ENCODE measurements at regions not wholly inside any gene's neighbourhood (a gene's known extent, or its start where the extent isn't known, plus 50 kb on each side); places are given as distances from the start of the nearest gene placed in this dataset.

DNA sequence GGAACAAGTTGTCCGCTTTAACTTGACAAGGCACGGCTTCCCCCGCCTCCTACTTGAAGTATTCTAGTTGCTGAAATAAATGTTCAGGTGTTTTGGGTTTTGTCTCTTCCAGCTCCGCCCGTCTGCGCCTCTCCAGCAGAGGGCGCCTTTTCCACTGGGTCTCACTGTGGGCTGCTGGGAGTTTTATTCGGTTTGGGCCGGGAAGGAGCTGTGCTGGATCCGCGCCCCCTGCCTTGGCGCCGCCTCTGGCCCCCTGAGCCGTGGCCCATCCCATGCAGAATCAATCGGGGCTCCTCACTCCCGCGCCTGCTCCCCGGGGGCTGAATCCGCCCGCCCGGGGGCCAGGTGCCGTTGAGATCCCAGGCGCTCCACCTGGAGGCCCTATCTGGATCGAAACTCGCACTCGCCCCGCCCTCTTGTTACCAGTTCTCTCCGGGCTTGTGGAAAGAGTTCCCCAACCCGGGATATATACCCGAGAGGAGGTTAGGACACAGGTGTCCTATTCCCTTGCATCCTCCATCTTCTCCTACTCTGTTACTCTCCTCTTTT, 51.0 kb upstream of the TCF21 start:
- TF ChIP-seq, protein P1, sequence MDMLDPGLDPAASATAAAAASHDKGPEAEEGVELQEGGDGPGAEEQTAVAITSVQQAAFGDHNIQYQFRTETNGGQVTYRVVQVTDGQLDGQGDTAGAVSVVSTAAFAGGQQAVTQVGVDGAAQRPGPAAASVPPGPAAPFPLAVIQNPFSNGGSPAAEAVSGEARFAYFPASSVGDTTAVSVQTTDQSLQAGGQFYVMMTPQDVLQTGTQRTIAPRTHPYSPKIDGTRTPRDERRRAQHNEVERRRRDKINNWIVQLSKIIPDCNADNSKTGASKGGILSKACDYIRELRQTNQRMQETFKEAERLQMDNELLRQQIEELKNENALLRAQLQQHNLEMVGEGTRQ (CRISPR knock-in tag; IDR thresholded peaks at IDR 0.05) = no peak
- TF ChIP-seq, protein P2, sequence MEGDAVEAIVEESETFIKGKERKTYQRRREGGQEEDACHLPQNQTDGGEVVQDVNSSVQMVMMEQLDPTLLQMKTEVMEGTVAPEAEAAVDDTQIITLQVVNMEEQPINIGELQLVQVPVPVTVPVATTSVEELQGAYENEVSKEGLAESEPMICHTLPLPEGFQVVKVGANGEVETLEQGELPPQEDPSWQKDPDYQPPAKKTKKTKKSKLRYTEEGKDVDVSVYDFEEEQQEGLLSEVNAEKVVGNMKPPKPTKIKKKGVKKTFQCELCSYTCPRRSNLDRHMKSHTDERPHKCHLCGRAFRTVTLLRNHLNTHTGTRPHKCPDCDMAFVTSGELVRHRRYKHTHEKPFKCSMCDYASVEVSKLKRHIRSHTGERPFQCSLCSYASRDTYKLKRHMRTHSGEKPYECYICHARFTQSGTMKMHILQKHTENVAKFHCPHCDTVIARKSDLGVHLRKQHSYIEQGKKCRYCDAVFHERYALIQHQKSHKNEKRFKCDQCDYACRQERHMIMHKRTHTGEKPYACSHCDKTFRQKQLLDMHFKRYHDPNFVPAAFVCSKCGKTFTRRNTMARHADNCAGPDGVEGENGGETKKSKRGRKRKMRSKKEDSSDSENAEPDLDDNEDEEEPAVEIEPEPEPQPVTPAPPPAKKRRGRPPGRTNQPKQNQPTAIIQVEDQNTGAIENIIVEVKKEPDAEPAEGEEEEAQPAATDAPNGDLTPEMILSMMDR (IDR thresholded peaks at IDR 0.05) = peak; percentile 90
- TF ChIP-seq, protein P3, sequence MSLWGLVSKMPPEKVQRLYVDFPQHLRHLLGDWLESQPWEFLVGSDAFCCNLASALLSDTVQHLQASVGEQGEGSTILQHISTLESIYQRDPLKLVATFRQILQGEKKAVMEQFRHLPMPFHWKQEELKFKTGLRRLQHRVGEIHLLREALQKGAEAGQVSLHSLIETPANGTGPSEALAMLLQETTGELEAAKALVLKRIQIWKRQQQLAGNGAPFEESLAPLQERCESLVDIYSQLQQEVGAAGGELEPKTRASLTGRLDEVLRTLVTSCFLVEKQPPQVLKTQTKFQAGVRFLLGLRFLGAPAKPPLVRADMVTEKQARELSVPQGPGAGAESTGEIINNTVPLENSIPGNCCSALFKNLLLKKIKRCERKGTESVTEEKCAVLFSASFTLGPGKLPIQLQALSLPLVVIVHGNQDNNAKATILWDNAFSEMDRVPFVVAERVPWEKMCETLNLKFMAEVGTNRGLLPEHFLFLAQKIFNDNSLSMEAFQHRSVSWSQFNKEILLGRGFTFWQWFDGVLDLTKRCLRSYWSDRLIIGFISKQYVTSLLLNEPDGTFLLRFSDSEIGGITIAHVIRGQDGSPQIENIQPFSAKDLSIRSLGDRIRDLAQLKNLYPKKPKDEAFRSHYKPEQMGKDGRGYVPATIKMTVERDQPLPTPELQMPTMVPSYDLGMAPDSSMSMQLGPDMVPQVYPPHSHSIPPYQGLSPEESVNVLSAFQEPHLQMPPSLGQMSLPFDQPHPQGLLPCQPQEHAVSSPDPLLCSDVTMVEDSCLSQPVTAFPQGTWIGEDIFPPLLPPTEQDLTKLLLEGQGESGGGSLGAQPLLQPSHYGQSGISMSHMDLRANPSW (CRISPR knock-in tag; conservative IDR thresholded peaks at IDR 0.05; ENCODE audit: low read depth) = no peak
- no peak for TF ChIP-seq ZBTB21 (CRISPR knock-in tag; IDR thresholded peaks at IDR 0.05; ENCODE audit: borderline replicate concordance)
- peak; percentile 98 for TF ChIP-seq ZNF423 (CRISPR knock-in tag; IDR thresholded peaks at IDR 0.05)
- TF ChIP-seq ATF1 (CRISPR knock-in tag; IDR thresholded peaks at IDR 0.05) = no peak
- TF ChIP-seq, protein P4, sequence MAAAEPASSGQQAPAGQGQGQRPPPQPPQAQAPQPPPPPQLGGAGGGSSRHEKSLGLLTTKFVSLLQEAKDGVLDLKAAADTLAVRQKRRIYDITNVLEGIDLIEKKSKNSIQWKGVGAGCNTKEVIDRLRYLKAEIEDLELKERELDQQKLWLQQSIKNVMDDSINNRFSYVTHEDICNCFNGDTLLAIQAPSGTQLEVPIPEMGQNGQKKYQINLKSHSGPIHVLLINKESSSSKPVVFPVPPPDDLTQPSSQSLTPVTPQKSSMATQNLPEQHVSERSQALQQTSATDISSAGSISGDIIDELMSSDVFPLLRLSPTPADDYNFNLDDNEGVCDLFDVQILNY (CRISPR knock-in tag; IDR thresholded peaks at IDR 0.05) = 0 out of 2 replicates have a peak, but pooled peaks have one; percentile 38
- TF ChIP-seq NR1H2 (CRISPR knock-in tag; IDR thresholded peaks at IDR 0.05) = no peak
- TF ChIP-seq, protein P5, sequence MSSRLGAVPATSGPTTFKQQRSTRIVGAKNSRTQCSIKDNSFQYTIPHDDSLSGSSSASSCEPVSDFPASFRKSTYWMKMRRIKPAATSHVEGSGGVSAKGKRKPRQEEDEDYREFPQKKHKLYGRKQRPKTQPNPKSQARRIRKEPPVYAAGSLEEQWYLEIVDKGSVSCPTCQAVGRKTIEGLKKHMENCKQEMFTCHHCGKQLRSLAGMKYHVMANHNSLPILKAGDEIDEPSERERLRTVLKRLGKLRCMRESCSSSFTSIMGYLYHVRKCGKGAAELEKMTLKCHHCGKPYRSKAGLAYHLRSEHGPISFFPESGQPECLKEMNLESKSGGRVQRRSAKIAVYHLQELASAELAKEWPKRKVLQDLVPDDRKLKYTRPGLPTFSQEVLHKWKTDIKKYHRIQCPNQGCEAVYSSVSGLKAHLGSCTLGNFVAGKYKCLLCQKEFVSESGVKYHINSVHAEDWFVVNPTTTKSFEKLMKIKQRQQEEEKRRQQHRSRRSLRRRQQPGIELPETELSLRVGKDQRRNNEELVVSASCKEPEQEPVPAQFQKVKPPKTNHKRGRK (CRISPR knock-in tag; IDR thresholded peaks at IDR 0.05; ENCODE audit: borderline replicate concordance) = no peak
- no peak for TF ChIP-seq ZNF219 (CRISPR knock-in tag; IDR thresholded peaks at IDR 0.05; ENCODE audit: borderline replicate concordance)
- TF ChIP-seq ESRRA (CRISPR knock-in tag; IDR thresholded peaks at IDR 0.05; ENCODE audit: borderline replicate concordance) = no peak
- TF ChIP-seq, protein P6, sequence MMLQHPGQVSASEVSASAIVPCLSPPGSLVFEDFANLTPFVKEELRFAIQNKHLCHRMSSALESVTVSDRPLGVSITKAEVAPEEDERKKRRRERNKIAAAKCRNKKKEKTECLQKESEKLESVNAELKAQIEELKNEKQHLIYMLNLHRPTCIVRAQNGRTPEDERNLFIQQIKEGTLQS (CRISPR knock-in tag; conservative IDR thresholded peaks at IDR 0.05) = no peak
- TF ChIP-seq, protein P7, sequence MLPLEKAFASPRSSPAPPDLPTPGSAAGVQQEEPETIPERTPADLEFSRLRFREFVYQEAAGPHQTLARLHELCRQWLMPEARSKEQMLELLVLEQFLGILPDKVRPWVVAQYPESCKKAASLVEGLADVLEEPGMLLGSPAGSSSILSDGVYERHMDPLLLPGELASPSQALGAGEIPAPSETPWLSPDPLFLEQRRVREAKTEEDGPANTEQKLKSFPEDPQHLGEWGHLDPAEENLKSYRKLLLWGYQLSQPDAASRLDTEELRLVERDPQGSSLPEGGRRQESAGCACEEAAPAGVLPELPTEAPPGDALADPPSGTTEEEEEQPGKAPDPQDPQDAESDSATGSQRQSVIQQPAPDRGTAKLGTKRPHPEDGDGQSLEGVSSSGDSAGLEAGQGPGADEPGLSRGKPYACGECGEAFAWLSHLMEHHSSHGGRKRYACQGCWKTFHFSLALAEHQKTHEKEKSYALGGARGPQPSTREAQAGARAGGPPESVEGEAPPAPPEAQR (CRISPR knock-in tag; IDR thresholded peaks at IDR 0.05) = no peak
